ENCODE measurements at regions not wholly inside any gene's neighbourhood (a gene's known extent, or its start where the extent isn't known, plus 50 kb on each side); places are given as distances from the start of the nearest gene placed in this dataset.

DNA sequence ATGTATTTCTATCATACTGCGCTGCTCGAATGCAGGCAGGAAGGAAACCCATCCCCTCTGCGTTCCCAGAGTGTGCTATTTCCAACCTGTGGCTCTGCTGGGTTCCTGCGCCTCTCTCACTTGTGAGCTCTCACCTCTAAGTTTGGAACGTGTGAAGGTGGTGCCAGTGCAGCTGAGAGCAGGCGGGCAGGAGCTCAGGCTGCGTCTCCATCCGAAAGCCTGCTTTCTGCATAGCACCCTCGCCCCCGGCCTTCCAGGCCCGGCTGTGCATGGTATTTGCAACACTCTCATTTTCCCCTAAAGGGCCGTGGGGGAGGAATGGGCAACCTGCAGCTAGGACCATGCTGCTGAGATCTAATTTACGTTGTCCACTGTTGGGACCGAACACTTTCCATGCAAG is 288.0 kb upstream of the TSHZ2 start:
- Mint-ChIP-seq H3K36me3 (no peaks in the 10 kb centered on the region), H3K9me3 (no peaks in the 10 kb centered on the region), H3K4me3 (no peak overlapping the region), H3K27ac (peak overlapping the region; percentile 1), H3K27me3 (no peaks in the 10 kb centered on the region), H3K4me1 (no peaks in the 10 kb centered on the region)

DNA sequence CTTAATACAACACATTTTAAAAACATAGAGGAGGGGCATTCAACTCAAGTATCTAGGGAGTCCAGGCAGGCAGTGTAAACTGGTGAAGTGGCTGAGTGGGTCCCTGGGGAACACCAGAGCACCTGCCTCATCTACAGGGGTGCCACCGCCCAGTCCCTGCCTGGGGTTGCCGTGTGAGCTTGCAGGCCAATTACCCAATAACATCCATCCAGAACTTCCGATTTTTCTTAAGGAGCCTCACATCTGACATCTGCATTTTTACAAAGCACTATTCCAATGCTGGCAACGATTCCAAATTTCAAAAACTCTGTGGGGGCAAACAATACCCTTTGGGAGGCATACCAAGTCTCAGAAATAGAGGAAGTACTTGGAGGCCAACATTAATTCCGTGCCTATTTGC is 288.4 kb upstream of the TSHZ2 start:
- no peaks in the 10 kb centered on the region for H3K4me1 Mint-ChIP-seq
- no peak overlapping the region for H3K27ac Mint-ChIP-seq
- no peak overlapping the region for H3K4me3 Mint-ChIP-seq
- H3K27me3 Mint-ChIP-seq: no peaks in the 10 kb centered on the region
- no peaks in the 10 kb centered on the region for H3K9me3 Mint-ChIP-seq
- no peaks in the 10 kb centered on the region for H3K36me3 Mint-ChIP-seq

DNA sequence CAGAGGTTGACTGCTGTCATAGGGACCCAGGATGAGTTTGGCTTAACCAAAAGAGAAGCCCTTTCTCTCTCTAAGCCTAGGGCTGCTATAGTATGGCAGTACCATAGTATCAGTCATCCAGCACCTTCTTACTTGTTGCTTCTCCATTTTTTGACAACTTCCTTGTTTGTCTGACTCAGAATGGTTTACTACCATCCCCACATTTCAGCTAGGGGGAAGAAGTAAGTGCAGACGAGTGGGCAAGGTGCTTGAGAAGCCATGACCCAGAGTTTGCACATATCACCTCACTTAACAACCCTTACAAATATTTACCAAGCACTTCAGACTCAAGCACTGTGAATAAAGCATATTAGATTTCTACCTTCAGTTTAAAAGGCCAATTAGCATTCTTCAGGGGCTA is 289.9 kb upstream of the TSHZ2 start:
- H3K27ac Mint-ChIP-seq: no peak overlapping the region
- no peaks in the 10 kb centered on the region for H3K9me3 Mint-ChIP-seq
- H3K4me1 Mint-ChIP-seq: peaks cover under 1% of the 10 kb centered on the region
- no peaks in the 10 kb centered on the region for H3K27me3 Mint-ChIP-seq
- H3K36me3 Mint-ChIP-seq: no peaks in the 10 kb centered on the region
- no peak overlapping the region for H3K4me3 Mint-ChIP-seq

- no peaks in the 10 kb centered on the region for H3K36me3 Mint-ChIP-seq
- peaks cover 10% of the 10 kb centered on the region for H3K4me1 Mint-ChIP-seq
- H3K27ac Mint-ChIP-seq: no peak overlapping the region
- H3K4me3 Mint-ChIP-seq: no peak overlapping the region
- no peaks in the 10 kb centered on the region for H3K9me3 Mint-ChIP-seq
- H3K27me3 Mint-ChIP-seq: no peaks in the 10 kb centered on the region
These were observed 290.9 kb upstream of the TSHZ2 start for GRCh38 chr20:52681288-52681687.

DNA sequence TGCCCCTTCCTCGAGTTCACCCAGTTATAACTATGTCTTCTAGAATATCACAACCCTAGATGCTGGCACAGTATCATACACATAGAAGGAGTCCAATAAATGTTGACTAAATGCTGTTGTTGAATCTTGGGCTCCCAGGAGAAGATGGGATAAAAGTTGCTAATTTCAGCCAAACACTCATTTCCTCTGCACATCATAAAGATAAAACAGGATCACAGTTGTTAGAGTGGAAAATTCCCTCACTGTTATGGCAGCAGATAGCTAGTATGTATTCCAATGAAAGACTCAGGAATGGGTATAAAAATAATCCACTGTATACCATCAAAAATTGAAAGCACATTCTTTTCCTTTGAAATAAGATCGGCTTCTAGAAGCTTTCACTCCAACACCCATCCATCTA is 294.9 kb upstream of the TSHZ2 start:
- peaks cover 19% of the 10 kb centered on the region for H3K4me1 Mint-ChIP-seq

DNA sequence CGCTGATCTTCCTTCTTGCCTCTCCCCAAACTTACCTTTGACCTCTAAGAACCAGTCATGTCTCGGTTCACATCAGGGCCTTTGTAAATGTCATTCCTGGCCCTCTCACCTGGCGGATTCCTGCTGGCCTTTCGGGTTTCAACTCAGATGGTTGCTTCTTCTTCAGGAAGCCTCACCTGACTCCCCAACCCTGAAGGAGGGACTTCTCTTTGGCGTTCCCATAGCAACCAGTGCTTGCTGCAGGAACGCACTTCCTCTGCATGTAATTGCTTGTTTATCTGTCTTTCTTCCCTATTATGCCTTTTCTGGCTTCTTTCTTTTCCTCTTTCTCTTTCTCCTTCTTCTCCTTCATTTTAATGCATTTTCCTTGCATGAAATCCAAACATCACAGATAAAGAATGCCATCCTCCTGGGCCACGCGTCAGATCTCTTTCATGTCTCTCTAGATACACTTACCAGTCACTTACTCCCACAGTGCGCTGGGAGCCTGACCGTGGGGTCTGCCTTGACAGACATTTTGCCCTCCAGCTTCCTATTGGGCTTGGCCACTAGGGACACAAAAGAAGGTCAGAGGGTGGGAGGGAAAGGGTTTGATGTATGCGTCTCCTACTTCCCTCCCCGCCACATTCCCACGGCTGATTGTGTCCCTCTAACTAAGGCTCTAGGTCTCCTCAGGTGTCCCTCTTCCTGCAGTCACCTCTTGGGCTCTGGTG is 295.7 kb upstream of the TSHZ2 start:
- Mint-ChIP-seq H3K4me1 (peaks cover 19% of the 10 kb centered on the region), H3K36me3 (peaks cover 2% of the 10 kb centered on the region), H3K27ac (peak overlapping the region; percentile 12), H3K27me3 (peaks cover 2% of the 10 kb centered on the region), H3K4me3 (peak overlapping the region; percentile 16), H3K9me3 (no peaks in the 10 kb centered on the region)

More for the DNA sequence above, 294.9 kb upstream of the TSHZ2 start:
- Mint-ChIP-seq H3K27ac (no peak overlapping the region), H3K4me3 (no peak overlapping the region), H3K9me3 (no peaks in the 10 kb centered on the region), H3K27me3 (no peaks in the 10 kb centered on the region), H3K36me3 (peaks cover 2% of the 10 kb centered on the region)

DNA sequence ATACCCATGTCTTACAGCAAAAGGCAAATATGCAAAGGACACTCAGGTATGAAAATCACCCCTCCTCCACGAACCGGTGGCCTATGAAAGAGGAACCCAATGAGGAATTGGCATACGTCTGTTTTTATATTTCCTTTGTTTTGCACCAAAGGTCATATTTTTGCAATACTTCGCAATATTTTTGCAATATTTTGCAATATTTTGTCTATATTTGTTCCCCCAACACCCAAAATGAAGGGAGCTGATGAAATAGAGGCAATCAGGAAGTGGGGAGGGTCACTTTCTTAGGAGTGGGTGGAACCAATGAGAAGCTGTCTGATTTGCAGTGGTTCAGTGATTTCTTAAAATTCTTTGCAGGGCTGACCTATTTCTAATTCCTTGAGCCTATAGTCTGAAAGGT is 296.8 kb upstream of the TSHZ2 start:
- Mint-ChIP-seq H3K4me3 (no peak overlapping the region), H3K9me3 (no peaks in the 10 kb centered on the region), H3K4me1 (peaks cover 19% of the 10 kb centered on the region), H3K27me3 (peaks cover 2% of the 10 kb centered on the region), H3K27ac (no peak overlapping the region), H3K36me3 (peaks cover 2% of the 10 kb centered on the region)

DNA sequence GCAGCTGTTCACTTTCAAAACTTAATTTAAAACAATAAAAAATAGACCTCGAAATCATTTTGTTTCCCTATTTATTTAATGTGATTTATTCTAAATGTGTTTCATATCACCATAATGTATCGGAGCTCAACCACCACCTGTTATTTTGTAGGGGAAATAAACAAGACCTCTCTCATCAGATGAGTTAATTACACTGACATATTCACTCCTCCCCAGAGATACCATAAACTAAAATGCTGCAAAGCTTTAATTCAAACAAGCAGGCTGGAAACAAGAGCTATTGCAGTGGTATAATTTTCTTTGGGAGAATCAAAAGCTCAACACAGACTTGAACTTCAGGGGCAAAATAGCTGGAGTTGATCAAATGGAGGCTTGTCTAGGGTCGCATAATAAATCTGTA is 303.5 kb upstream of the TSHZ2 start:
- peaks cover 4% of the 10 kb centered on the region for H3K4me1 Mint-ChIP-seq
- H3K27ac Mint-ChIP-seq: no peak overlapping the region

DNA sequence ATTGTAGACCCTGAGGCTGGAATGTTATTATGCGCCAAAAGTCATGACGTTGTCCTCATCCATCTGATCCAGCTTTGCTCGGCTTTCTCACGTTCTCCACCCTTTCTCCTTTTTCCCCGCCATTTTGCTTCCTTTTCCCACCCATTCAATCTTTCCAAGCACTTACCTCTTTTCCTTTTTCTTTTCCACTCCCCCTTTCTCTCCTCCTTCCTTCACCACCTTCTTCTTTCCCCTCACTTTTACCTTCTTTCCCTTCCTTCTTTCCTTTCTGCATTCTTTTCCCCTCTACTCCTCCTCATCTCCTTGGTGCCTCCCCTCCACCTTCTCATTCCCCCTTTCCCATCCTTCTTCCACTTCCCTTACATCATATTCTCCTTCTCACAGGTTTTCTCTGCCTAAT is 304.8 kb upstream of the TSHZ2 start:
- Mint-ChIP-seq H3K27ac (no peak overlapping the region), H3K4me1 (peaks cover 9% of the 10 kb centered on the region)

More for the DNA sequence above, 303.5 kb upstream of the TSHZ2 start:
- no peak overlapping the region for H3K4me3 Mint-ChIP-seq
- H3K27me3 Mint-ChIP-seq: peaks cover 2% of the 10 kb centered on the region
- H3K36me3 Mint-ChIP-seq: peaks cover 2% of the 10 kb centered on the region
- H3K9me3 Mint-ChIP-seq: no peaks in the 10 kb centered on the region

GRCh38 chr20:52665441-52665840 is 306.7 kb upstream of the TSHZ2 start:
- H3K27ac Mint-ChIP-seq: no peak overlapping the region
- H3K4me1 Mint-ChIP-seq: peaks cover 9% of the 10 kb centered on the region
- no peaks in the 10 kb centered on the region for H3K9me3 Mint-ChIP-seq
- no peak overlapping the region for H3K4me3 Mint-ChIP-seq
- peaks cover 2% of the 10 kb centered on the region for H3K36me3 Mint-ChIP-seq
- no peaks in the 10 kb centered on the region for H3K27me3 Mint-ChIP-seq

More for the DNA sequence above, 304.8 kb upstream of the TSHZ2 start:
- H3K9me3 Mint-ChIP-seq: no peaks in the 10 kb centered on the region
- H3K27me3 Mint-ChIP-seq: peaks cover 2% of the 10 kb centered on the region
- no peak overlapping the region for H3K4me3 Mint-ChIP-seq
- peaks cover 2% of the 10 kb centered on the region for H3K36me3 Mint-ChIP-seq

DNA sequence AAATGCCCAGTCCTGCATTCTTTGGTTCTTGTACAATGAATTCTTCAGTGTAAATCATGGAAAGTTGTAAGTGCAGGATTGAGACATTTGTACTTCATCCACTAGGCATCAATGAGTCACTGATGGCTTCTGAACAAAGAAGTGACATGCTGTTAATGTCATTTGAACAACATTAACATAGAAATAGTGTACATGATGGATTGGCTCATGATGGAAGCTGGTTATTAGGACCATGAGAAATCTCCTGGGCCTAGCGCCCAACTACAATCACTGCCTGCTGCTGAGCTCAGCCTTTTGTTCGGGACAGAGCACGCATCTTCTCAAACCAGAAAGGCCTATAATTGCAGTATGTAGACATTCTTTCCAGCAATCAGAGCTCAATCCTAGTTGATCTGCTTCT is 316.8 kb upstream of the TSHZ2 start:
- no peaks in the 10 kb centered on the region for H3K27me3 Mint-ChIP-seq
- H3K36me3 Mint-ChIP-seq: peaks cover 1% of the 10 kb centered on the region
- peaks cover 10% of the 10 kb centered on the region for H3K4me1 Mint-ChIP-seq
- no peak overlapping the region for H3K27ac Mint-ChIP-seq
- H3K9me3 Mint-ChIP-seq: no peaks in the 10 kb centered on the region
- H3K4me3 Mint-ChIP-seq: no peak overlapping the region

GRCh38 chr20:52654567-52654966 is 317.6 kb upstream of the TSHZ2 start:
- Mint-ChIP-seq H3K27me3 (no peaks in the 10 kb centered on the region), H3K4me3 (no peak overlapping the region), H3K36me3 (peaks cover 2% of the 10 kb centered on the region), H3K9me3 (no peaks in the 10 kb centered on the region), H3K4me1 (peaks cover 10% of the 10 kb centered on the region), H3K27ac (no peak overlapping the region)

DNA sequence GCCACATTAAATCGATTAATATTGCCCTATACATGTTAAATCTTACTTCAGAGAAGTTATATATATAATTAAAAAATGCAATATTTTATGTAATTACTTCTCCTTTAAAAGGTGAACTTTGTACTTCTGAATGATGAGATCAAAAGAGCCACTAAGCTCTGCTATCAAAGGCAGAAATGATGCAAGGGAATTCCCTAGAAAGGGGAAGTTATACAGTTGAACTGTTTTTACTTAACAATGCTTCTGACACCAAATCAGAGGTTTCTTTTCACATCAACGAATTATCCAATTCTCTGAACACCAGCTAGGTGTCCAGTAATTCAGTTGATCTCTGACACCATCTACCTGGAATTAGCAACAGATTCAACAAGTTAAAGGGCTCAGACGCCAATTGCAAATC is 319.9 kb upstream of the TSHZ2 start:
- Mint-ChIP-seq H3K9me3 (no peaks in the 10 kb centered on the region), H3K27me3 (no peaks in the 10 kb centered on the region), H3K36me3 (peaks cover 1% of the 10 kb centered on the region), H3K27ac (no peak overlapping the region), H3K4me3 (no peak overlapping the region), H3K4me1 (peaks cover 10% of the 10 kb centered on the region)

GRCh38 chr20:52649727-52650126 is 322.4 kb upstream of the TSHZ2 start:
- peaks cover 1% of the 10 kb centered on the region for H3K36me3 Mint-ChIP-seq
- H3K4me1 Mint-ChIP-seq: peaks cover 10% of the 10 kb centered on the region
- H3K9me3 Mint-ChIP-seq: no peaks in the 10 kb centered on the region
- no peak overlapping the region for H3K4me3 Mint-ChIP-seq
- no peaks in the 10 kb centered on the region for H3K27me3 Mint-ChIP-seq
- H3K27ac Mint-ChIP-seq: no peak overlapping the region

DNA sequence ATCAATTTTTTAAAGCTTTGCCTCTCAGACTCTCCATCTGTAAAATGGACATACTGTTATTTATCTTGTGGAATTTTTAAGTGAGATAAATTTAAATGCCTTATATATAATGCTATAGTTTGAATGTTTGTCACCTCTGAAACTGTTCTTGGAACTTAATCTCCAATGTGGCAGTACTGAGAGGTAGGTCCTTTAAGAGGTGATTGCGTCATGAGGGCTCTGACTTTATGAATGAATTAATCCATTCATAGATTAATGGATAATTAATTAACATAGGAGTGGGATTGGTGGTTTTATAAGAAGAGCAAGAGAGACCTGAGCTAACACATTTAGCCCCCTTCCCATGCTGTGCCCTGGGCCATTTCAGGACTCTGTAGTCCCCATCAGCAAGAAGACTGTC is 326.3 kb upstream of the TSHZ2 start:
- H3K27me3 Mint-ChIP-seq: no peaks in the 10 kb centered on the region
- H3K9me3 Mint-ChIP-seq: peaks cover 4% of the 10 kb centered on the region
- H3K4me1 Mint-ChIP-seq: no peaks in the 10 kb centered on the region
- H3K4me3 Mint-ChIP-seq: no peak overlapping the region
- H3K27ac Mint-ChIP-seq: no peak overlapping the region
- H3K36me3 Mint-ChIP-seq: peaks cover 1% of the 10 kb centered on the region

DNA sequence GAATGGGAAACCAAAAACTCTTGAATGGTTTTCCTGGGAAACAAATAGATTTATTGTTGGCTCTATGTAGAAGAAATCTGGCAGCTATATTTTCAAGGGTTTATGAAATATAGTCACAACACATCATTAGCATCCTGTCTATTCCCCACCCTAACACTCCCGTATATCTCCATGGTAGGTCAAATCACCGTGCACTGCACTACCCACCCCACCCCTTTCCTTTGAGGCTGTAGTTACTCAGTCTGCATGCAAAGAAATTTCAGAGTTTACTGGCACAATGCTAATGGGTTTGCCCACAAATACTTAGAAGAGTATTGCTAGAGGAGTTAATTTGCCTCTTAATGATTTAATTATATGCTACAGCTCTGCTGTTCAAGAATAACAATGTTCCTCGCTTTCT is 329.1 kb upstream of the TSHZ2 start:
- Mint-ChIP-seq H3K4me3 (no peak overlapping the region), H3K36me3 (no peaks in the 10 kb centered on the region), H3K27me3 (no peaks in the 10 kb centered on the region), H3K9me3 (peaks cover 4% of the 10 kb centered on the region), H3K27ac (no peak overlapping the region), H3K4me1 (no peaks in the 10 kb centered on the region)

GRCh38 chr20:52637201-52637600 is 335.0 kb upstream of the TSHZ2 start:
- Mint-ChIP-seq H3K27ac (no peak overlapping the region), H3K27me3 (no peaks in the 10 kb centered on the region), H3K9me3 (peaks cover 9% of the 10 kb centered on the region), H3K4me1 (no peaks in the 10 kb centered on the region), H3K4me3 (no peak overlapping the region), H3K36me3 (no peaks in the 10 kb centered on the region)
